ENCODE measurements at regions not wholly inside any gene's neighbourhood (a gene's known extent, or its start where the extent isn't known, plus 50 kb on each side); places are given as distances from the start of the nearest gene placed in this dataset.

- TF ChIP-seq POLR2A (IDR thresholded peaks at IDR 0.05; ENCODE audit: low read depth, low read length) (no peak), CTCF (IDR thresholded peaks at IDR 0.05; ENCODE audit: extremely low read depth in 1 of 2, insufficient read depth in 1 of 2, low read depth in 1 of 2, low read length in 2 of 2) (no peak)
- TF ChIP-seq, protein P1, sequence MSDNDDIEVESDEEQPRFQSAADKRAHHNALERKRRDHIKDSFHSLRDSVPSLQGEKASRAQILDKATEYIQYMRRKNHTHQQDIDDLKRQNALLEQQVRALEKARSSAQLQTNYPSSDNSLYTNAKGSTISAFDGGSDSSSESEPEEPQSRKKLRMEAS (IDR thresholded peaks at IDR 0.05; ENCODE audit: insufficient read depth, insufficient read length), result no peak
Measured at GRCh38 chr18:45378933-45379332, 236.3 kb upstream of the SLC14A2 start.

Data from endothelial cell of umbilical vein (primary cell).